LNCaP clone FGC (cell line): ENCODE measurements at regions not wholly inside any gene's neighbourhood (a gene's known extent, or its start where the extent isn't known, plus 50 kb on each side); places are given as distances from the start of the nearest gene placed in this dataset.

Experiments used
- DNase-seq: peaks from one replicate; pipeline ENCODE4 v3.0.0-alpha.2; 2011; ENCODE audit warnings: low read depth
- H3K4me3 ChIP-seq: 2 replicates; pipeline ENCODE4 v1.5.1; 2011; ENCODE audit warnings: mild to moderate bottlenecking, low read depth, low read length, control low read depth
- CTCF ChIP-seq: IDR thresholded peaks from 2 replicates; pipeline ENCODE4 v1.5.1; 2012; ENCODE audit warnings: mild to moderate bottlenecking; ENCODE audit not compliant: control insufficient read depth, insufficient read depth; ENCODE audit errors: extremely low read depth

GRCh38 chr3:147574621-147575020 lies 165.5 kb downstream of the ZIC1 start:
- H3K4me3 ChIP-seq = no peak overlapping the region
- no peak for DNase-seq
- no peak for TF ChIP-seq CTCF

- TF ChIP-seq CTCF = no peak
Observed at GRCh38 chr3:147575391-147575790, 166.2 kb downstream of the ZIC1 start.

GRCh38 chr3:147582642-147583041 lies 173.5 kb downstream of the ZIC1 start:
- no peak for TF ChIP-seq CTCF
- H3K4me3 ChIP-seq = no peak overlapping the region
- DNase-seq = no peak

More at GRCh38 chr3:147575391-147575790, 166.2 kb downstream of the ZIC1 start:
- DNase-seq = no peak
- H3K4me3 ChIP-seq = no peak overlapping the region

GRCh38 chr3:147589016-147589415 lies 179.9 kb downstream of the ZIC1 start:
- no peak for DNase-seq
- TF ChIP-seq CTCF = no peak
- H3K4me3 ChIP-seq = no peak overlapping the region

- no peak for DNase-seq
- H3K4me3 ChIP-seq = no peak overlapping the region
- TF ChIP-seq CTCF = no peak
Observed at GRCh38 chr3:147604136-147604535, 195.0 kb downstream of the ZIC1 start.

GRCh38 chr3:147613725-147614124 lies 204.6 kb downstream of the ZIC1 start:
- TF ChIP-seq CTCF = no peak
- DNase-seq = no peak
- H3K4me3 ChIP-seq = no peak overlapping the region

- no peak overlapping the region for H3K4me3 ChIP-seq
- no peak for TF ChIP-seq CTCF
- DNase-seq = no peak
Observed at GRCh38 chr3:147614210-147614609, 205.0 kb downstream of the ZIC1 start.
